GM12892 (cell line): ENCODE measurements at regions not wholly inside any gene's neighbourhood (a gene's known extent, or its start where the extent isn't known, plus 50 kb on each side); places are given as distances from the start of the nearest gene placed in this dataset.

Source experiments
- POLR2A ChIP-seq: IDR thresholded peaks from 2 replicates; pipeline ENCODE4 v1.6.1; 2011; ENCODE audit warnings: low read depth, low read length, control low read depth
- POLR2AphosphoS5 ChIP-seq: IDR thresholded peaks from 2 replicates; pipeline ENCODE4 v1.6.1; 2011; ENCODE audit warnings: low read depth, low read length, control low read depth
- TAF1 ChIP-seq: IDR thresholded peaks from 2 replicates; pipeline ENCODE4 v1.6.1; 2011; ENCODE audit warnings: low read depth, mild to moderate bottlenecking, control low read depth, low read length, borderline replicate concordance

GRCh38 chr2:5539282-5540165 lies 152.7 kb upstream of the SOX11 start:
- TF ChIP-seq POLR2A (no peak), POLR2AphosphoS5 (no peak), TAF1 (no peak)
